Dermis blood vessel endothelial cell (primary cell): ENCODE measurements at regions not wholly inside any gene's neighbourhood (a gene's known extent, or its start where the extent isn't known, plus 50 kb on each side); places are given as distances from the start of the nearest gene placed in this dataset.
A peak's percentile ranks its signal among the peaks of the same experiment; 100 is the strongest.

Experiments used
- DNase-seq: peaks from one replicate; pipeline ENCODE4 v3.0.0; 2010

DNA sequence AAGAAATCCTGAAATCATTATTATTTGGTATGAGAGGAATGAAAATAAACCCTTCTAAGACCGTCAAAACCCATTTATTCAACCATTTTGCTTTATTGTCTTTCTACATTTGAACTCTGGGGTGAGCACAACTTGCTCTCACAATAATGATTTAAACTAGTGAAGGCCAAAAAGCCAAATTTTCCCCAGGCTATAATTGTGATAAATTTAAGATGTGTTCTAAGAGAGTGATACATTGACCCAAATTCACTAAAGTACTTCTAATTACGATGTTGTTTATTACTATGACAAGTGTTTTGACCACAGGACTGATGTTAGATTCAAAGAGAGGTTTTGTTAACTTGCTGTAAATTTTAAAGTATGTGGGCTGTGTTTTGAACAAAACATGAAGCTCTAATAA is 670.9 kb upstream of the NR5A2 start:
- no peak for DNase-seq

DNA sequence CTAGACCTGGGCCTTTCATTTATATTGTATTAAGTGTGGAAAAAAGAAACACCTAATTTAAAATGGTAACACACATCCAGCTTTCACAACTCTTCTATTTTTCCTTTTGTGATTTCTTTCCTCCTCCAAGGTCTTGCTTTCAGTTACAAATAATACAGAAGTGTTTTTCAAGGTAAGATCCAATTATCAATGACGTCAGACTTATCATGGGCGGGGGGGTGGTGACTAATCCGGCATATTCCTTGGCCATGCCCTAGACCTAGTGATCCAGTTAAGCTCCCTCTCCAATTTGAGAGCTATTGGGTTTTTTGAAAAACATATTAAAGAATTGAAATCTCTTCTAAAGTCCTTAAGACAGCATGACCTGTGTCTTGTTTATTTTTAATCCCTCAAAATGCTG is 669.9 kb upstream of the NR5A2 start:
- DNase-seq: no peak

DNA sequence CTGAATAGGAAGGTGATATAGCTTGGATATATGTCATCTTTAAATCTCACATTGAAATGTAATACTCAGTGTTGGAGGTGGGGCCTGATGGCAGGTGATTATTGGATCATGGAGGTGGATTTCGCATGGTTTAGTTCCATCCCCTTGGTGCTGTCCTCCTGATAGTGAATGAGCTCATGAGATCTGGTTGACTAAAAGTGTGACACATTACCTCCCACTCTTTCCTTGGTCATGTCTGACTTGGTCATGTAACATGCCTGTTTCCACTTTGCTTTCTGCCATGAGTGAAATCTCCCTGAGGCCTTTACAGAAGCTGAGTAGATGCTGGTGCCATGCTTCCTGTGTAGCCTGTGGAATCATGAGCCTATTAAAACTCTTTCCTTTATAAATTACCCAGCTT is 664.5 kb upstream of the NR5A2 start:
- DNase-seq: no peak

DNA sequence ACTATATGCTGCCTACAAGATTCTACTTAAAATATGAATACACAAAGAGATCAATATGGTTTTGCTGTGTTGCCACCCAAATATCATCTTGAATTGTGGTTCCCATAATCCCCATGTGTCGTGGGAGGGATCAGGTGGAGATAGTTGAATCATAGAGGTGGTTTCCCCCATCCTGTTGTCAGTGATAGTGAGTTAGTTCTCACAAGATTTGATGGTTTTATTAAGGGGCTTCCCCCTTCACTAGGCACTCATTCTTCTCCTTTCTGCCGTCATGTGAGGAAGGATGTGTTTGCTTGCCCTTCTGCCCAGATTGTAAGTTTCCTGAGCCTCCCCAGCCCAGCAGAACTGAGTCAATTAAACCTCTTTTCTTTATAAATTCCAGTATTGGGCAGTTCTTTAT is 654.4 kb upstream of the NR5A2 start:
- DNase-seq: no peak

DNA sequence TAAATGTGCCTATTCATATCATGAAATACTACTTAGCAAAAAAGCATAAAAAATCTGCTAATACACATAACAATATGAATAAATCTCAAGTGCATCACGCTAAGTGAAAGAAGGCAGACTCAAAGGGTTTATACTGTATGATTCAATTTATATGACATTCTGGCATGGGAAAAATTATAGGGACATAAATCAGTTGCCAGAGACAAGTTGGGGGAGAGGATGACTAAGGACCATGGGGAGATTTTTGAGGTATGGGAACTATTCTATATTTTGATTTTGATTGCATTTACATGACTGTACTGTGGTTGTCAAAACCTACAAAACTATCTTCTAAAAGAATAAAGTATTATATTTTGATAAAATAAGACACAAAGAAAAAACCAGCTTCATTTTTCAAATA is 650.3 kb upstream of the NR5A2 start:
- DNase-seq: no peak

DNA sequence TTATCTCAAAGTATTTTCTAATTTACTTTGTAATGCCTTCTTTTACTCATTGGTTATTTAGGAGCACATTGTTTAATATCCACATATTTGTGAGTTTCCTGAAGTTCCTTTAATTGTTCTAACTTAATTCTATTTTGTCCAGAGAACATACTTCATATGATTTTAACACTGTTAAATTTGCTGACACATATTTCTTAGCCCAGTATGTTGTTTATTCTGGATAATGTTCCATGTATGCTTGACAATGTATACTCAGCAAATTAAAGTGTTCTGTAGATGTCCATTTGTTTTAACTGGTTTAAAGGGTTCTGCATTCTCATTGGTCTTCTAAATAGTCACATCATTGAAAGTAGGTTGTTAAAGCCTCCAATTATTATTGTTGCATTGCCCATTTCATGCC is 643.7 kb upstream of the NR5A2 start:
- DNase-seq: no peak

DNA sequence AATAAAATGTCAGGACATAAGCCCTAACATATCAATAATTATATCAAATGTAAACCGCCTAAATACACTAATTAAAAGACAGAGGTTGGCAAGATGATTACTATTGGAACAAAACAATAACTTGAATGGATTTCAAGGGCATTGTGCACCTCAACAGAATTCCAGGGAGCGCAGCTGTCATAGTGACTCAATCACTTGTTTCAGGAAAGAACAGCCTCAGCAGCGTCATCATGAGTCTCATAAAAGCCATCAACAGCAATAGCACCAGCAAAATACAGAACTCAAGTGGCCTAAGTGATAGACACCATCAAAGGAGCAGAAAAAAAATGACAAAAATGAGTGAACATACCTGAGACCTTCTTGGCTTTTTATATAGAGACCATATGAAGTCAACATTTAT is 632.7 kb upstream of the NR5A2 start:
- DNase-seq: peak; percentile 50

DNA sequence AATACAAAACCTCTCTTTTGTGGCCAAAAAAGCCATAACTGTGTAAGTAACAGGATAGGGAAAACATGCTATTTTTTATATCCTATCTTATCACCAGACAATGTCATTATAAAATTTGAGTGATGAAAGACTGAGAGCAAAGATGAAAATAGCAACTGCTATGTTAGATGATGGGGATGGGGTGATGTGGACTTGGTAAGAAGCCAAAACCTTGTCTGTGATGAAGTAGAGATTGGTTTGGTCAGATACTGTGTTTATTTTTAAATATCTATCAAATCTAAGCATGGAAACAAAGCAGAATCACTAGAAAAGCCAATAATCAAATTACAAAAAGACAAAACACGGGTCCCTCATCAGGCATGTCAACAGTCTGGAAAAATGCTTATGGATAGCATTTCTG is 631.1 kb upstream of the NR5A2 start:
- DNase-seq: no peak

DNA sequence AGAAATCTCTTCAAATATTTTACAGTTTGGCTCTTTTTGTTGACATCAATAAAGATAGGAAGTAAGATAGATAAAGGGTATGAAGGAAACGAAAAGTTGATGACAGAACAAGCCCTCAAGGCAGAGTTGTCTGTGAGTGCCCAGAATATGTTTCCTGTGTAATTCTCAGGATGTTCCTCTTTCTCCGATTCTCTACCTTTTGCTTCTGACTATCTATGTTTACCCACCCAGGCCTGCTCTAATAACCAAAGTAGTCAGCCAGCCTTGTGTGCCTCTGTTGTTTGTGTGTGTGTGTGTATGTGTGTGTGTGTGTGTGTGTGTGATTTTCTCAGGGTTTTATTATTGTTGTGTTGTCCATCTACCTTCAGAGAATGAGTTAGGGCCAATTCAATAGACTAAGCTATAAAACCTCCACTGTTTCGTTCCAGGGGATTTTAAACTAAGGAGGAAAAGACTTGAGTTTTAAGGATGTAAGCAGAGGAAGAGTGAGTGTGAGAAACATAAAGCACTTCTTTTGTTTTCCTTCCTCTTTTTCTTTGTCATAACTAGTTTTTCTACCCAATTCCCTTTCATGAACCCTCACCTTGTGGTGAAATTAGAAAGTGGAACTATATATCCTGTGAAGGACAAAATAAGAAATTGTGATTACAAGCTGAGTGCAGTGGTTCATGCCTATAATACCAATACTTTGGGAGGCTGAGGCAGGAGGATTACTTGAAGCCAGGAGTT is 627.4 kb upstream of the NR5A2 start:
- DNase-seq: no peak

DNA sequence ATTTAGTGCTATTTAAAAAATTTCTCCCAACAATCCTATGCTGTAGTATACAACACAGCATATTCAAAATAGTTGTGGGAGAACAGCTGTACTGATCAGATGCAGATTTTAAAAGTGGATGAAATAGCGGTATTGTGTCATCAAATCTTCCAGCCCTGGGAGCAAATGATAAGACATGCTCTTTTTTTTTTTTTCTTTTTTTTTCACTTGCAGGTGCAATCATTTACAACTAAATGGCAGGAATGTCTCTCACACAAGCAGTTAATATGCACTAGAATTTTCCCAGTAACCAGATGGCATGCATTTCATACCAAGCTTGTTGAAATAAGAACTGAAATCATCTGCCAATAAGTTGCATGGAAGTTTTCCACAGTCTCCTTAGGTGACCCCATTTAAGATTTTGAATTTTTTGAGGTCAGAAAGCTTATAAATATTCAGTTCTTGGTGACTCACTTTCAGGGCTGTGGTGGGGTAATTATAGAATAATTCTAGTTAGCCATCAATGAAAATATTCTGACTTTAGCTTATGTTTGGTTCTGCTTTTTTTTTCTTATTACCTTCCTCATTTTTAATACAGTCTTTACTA is 623.9 kb upstream of the NR5A2 start:
- no peak for DNase-seq

DNA sequence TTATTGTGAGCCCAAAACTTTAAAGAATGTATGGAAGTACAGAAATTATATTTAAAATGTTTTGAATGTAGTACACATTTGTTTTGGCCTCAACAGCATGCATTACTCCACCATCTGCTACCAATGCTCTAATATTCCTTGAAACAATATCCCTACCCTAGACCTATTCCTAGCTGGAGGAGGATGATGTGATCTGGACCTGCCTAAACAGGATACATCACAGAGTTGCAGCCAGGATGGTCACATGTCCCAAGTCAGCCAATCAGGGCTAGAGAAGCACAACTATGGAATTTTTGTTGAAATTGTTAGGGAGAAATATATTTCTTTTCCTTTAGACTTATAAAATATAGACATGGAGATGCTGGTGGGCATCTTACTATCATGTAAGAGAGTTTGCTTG is 623.3 kb upstream of the NR5A2 start:
- DNase-seq: no peak

DNA sequence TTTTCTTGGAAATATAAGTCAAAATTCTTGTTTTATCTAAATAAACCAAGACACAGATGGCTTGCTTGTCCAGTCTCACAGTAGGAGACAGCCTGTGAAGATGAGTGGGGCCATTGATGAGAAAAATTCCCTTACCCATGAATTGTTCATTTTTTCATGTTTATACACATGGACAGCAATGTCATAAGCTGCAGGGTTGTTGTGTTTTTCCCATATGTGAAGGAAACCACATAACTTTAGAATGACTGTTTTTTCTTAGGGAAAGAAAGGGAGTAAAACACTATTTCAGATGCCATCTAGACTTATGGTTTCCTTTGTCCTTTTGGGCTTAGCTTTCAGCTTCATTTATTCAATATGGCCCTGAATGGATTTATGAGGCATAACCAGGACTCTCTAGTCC is 622.5 kb upstream of the NR5A2 start:
- DNase-seq: no peak

DNA sequence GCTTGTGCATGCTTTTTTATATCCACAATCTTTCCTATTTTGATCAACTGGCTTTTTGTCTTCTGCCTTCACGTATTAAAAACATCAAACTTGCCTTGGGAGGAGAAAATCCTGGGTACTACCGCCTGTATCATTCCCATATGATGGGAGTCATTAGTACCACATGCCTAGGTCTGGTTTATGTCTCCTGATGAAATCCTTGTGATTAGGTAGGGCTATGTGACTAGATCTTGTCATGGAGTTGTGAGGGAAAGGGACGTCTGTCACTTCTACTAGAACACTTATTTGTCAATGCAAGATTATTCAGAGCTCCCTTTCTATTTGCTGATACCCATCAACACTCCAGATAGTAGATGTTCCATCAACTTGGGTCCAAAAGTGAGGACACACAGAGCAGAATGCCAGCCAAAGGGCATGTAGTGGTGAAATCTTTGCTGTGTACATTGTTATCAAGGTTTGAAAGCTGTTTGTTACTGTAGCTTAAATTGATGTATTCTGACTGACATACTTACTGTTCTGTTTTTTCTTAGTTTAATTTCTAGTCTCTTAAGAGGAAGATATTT is 621.8 kb upstream of the NR5A2 start:
- DNase-seq: no peak

DNA sequence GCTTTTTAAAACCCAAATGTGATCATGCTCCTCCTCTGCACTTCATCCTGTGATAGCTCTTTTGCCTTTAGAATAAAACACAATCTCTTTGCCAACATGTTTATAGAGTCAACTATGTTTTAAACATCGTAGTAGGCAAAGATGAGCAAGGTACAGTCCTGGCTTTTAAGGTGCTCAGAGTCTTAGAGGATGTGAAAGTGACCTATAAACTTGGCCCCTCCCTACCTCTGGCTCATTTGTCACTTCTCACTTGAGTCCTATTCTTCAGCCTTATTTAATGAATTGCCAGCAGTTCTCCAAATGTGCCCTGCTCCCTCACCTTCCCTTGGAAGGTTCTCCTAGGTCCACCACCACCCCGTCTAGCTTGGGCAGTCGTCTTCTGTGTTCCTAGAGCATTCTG is 617.0 kb upstream of the NR5A2 start:
- no peak for DNase-seq

DNA sequence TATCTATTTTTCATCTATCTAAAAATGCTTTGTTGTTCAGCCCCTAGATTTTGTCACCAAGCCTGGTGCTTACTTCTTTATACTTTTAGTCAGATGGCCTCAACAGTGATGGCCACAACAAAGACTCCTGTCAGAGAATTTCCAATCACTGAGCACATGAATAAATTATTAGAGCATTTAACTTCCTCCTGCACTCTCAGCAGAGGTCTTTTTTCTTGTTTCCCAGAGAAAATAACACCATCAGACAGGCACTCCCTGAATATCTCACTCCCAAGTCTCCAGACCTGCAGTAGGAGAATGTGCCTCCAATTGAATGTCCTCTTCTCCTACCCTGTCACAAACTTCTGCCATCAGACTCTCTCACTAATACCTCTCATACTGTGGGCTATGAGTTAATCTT is 616.0 kb upstream of the NR5A2 start:
- DNase-seq: no peak

DNA sequence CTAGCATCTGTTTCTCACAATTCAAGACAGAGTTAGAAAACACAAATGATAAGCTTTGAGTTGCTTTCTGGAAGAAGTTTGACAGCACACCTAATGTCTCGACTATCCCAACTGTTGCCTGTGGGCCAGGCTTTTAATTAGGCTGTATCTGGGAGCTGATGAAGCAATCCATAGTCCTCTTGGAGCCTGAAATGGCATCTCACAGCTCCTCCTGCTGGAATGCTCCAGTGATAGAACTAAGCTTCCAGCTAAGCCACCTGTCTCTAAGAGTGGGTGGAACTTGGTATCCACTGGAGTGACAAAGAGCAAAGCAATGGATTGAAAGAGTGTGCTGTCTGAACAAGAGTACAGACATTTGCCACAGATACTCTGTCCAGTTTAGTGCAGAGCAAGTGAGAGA is 605.3 kb upstream of the NR5A2 start:
- peak; percentile 72 for DNase-seq

DNA sequence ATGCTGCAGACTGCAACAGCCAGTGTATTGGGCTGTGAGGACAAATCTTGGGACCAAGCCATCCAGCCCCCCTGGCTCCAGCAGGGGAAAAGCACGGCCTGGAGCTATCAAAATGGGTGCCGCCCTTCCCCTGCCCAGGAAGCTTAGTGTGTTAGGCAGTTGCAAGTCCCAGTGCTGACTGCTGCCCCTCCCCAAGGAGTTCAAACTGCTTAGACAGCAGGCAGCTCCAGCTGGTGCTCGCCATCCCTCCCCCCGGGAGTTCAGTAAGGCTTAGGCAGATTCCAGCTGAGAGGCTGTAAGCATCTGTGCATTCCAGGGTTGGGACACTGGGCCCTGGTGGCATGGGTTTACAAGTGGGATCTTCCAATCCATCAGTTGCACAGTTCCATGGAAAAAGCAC is 579.6 kb upstream of the NR5A2 start:
- DNase-seq: no peak

DNA sequence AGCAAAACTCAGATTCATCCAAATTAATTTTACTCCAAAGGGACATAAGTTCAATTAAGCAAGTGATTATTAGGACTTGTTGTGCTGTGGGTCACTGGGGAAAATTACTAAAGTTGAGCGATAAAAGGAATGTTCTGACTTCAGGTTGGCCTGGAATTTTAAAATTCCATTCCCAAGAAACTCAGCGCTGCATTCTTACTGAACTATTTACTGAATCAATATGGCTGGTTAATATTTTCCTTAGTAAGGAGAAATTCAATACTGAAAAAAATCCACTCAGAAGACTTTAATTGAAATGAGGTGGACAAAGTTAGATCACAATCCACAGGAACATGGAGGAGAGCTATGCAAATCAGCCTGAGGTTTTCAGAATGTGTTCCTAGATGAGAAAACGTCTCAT is 578.9 kb upstream of the NR5A2 start:
- DNase-seq: no peak

DNA sequence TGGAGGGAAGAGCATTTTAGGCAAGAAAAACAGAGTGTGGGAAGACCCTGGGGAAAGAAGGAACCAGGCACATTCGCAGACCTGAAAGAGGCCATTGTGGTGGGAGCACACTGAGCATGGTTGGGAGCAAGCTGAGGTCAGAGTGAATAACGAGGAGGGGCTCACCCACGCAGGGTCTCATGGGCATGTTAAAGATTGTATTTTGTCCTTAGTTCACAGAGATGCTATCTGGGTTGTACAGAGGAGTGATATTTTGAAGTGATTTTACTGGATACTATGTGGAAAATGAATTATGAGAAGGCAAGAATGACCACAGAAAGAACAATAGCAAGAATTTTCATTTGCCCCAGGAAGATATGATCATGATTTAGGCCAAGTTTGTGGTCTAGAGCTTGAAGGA is 578.3 kb upstream of the NR5A2 start:
- DNase-seq: no peak

DNA sequence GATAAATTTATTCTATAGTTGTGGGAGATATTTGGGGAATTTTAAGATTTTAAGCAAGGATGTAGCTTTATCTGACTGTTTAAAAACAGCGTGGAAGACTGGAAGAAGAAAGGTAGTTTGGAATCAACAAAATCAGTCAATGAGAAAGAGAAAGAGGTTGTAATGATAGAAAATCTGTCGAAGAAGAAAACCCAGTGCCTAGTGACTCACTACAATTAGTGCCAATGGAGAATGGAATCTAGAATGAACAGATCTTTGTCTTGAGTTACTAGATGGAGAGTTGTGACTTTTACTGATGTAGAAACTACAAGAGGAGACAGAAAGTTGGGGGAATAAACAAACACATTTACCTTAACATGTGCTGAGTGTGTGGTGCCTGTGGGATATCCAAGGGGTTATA is 577.8 kb upstream of the NR5A2 start:
- DNase-seq: no peak

DNA sequence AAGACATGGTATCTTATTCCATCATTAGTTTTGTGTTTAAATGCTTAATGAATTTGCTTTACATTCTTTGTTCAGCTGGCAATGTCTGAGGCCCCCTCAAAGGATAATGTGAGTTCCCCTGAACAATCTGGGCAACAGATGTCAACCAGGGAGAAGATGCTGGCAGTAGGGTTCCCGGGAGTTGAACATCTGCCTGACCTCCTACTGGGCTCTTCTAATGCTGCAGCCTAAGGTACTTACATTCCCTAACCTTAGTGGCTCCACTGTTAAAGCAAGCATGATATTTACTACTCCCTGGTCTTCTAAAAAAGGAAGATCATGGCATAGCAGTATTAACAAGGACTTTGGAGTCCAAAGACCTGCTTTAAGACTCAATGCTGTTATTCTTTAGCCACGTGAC is 574.9 kb upstream of the NR5A2 start:
- DNase-seq: no peak

DNA sequence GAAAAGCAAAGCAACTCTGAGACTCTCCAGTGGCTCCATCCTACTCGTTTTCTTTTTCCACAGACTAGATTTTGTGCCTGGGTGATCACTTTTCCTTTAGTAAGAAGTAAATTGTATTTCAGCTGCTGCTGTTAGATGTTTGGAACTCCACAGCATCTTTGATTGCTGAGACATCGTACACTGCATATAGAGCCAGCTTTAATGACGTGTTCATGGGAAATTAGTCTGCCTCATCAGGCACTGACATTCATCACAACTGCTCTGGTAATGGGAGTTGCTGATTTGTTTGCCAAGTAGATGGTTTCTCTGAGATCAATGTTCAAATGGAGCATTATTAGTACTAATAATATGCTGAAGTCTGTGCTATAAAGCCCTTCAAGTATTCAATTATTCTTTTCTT is 573.8 kb upstream of the NR5A2 start:
- DNase-seq: no peak

DNA sequence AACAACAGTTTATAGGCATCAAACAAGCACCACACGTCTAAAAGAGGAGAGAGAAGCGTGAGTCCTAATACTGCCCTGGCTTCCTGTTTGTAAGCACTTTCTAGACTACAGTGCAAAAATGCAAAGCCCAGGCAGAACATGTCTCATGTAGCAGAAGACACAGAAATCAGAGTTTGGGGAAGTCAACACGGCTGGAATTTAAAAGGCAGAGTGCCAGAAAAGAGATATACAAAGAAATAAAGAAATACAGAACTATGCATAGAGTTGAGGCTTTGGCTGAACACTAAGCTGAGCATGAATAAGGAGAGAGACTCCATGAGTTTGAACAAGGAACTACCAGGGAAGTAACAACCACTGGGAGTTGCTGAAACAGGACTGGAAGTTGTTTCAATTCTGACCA is 566.6 kb upstream of the NR5A2 start:
- peak; percentile 38 for DNase-seq

DNA sequence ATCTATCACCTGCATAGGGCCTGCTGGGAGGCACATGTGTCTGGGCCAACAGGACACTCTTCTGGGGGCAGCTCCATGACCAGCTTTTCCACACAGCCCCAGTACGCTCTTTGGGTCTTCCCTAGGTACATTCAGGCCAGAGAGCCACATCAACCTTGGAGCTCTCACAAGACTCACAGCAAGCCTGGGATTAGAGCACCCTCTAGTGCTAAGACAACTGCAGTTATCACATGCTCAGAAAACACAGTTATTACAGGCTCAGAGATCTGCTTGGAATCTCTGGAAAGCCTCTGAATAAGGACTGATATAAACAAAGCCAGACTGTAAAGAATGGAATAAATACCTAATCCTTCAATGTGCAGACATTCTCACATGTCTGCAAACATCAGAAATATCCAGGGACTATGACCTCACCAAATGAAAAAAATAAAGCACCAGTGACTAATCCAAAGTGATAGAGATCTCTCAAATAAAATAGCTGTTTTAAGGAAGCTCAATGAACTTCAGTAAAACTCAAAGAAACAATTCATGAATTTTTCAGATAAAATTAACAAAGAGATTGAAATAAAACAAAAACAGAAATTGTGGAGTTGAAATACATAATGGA is 563.9 kb upstream of the NR5A2 start:
- peak; percentile 85 for DNase-seq
